GM21423 (cell line): ENCODE measurements at regions not wholly inside any gene's neighbourhood (a gene's known extent, or its start where the extent isn't known, plus 50 kb on each side); places are given as distances from the start of the nearest gene placed in this dataset.

Experiments used
- ATAC-seq: cut with Tn5 transposase; IDR thresholded peaks from one replicate; pipeline ENCODE4 v1.9.1; 2021; ENCODE audit warnings: mild to moderate bottlenecking, moderate library complexity; ENCODE audit not compliant: unreplicated experiment

DNA sequence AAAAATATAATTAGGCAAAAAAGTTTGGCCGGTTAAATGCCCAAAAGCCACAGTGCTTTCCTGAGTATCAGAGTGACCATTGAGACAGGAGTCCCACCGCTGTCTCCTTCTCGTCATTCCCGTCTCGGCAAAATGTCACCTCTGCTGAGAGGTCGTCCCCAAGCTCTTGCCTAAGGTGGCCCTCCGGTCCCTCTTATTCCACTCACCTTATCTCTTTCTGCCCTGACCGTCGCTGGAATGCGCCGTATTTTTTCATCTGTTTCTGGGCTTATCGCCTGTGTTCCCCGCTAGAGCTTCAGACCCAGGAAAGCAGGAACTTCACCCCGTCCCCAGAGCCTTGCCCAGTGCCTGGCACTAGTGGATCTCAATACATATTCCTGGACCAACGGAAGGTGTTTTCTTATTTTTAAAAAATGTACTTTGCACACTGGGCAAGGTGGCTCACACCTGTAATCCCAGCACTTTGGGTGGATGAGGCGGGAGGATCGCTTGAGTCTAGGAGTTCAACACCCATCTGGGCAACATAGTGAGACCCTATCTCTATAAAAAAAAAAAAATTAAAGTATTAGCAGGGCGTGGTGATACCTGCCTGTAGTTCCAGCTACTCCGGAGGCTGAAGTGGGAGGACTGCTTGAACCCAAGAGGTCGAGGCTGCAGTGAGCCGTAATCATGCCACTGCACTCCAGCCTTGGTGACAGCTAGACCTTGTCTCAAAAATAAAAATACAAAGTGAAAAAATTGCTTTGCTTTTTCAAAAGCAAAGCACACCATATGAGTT, 122.8 kb upstream of the PTPN1 start:
- no peak for ATAC-seq

- ATAC-seq, result no peak
Measured at GRCh38 chr20:50387996-50388332, 122.2 kb upstream of the PTPN1 start.

DNA sequence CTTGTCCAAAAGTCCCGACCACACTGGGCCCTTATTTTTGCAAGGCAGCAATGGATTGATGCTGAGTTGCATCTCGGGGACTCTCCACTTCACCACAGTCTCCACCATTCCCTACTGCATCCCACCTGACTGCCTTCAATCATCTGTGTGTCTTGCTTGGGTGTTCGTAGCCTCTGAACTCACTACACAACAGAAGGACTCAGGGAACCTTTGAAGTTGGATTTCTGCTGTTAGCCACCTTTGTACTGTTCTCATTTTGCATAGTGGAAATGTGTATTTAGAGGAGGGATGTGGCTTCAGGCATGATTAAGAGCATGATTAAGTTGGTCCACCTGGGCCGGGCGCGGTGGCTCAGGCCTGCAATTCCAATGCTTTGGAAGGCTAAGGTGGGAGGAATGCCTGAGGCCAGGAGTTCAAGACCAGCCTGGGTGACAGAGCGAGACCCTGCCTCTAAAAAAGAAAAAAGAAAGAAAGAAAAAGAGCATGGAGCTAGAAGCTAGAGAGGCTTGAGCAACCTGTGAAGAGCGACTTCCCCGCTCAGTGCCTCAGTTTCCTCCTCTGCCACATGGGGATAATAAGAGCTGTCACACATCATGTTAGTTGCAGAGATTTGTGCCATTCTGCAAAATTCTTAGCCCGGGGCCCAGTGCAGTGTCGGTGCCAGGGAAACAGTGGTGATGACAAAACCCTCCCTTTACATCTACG, 121.3 kb upstream of the PTPN1 start:
- no peak for ATAC-seq

- ATAC-seq, result no peak
Measured at GRCh38 chr20:50389438-50389807, 120.8 kb upstream of the PTPN1 start.

GRCh38 chr20:50389808-50390684, 120.1 kb upstream of the PTPN1 start:
- no peak for ATAC-seq

GRCh38 chr20:50390685-50391443, 119.3 kb upstream of the PTPN1 start:
- no peak for ATAC-seq

- no peak for ATAC-seq
Measured at GRCh38 chr20:50391444-50392137, 118.6 kb upstream of the PTPN1 start.

GRCh38 chr20:50392138-50392866, 117.9 kb upstream of the PTPN1 start:
- no peak for ATAC-seq

DNA sequence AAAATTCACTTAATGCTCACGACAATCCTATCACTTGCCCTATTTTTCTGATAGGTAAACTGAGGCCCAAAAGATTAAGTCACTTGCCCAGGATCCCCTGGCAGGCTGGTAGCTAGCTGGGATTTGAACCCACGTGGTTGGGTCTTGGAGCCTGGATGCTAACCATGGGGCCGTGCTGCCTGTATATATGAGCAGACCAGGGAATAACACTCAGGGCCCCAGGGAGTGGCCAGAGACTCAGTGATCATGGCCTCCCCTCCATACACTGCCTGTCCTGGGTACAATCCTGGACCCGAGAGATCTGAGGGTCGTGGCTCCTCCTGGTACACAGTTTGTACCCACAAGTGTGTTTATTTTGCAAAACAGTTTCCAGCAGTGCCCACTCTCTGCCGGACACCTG, 116.9 kb upstream of the PTPN1 start:
- ATAC-seq, result no peak

DNA sequence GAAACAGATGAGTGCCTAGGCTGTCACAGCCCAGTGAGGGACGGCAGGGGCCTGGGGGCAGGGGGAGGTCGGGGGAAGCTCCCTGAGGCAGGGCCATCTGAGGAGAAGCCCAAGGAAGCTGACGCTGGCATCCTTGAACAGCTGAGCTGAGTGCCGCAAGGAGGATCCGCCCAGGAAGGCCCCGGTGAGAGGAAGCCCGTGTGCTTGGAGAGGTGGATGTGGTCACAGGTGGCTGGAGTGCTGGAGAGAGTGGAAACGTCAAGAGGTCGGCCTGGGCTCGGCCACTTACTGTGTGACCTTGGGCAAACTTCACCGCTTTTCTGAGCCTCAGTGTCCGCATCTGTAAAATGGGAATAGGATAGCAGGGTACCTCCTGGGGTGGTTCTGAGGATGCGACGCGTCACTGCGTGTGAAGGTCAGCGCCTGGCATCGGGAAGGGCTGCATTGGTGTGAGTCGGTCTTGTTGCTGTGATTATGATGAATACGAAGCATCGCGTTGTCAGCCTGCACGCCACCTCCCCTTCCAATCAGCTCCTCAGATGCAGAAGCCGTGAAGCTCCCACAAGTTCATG, 116.1 kb upstream of the PTPN1 start:
- no peak for ATAC-seq

DNA sequence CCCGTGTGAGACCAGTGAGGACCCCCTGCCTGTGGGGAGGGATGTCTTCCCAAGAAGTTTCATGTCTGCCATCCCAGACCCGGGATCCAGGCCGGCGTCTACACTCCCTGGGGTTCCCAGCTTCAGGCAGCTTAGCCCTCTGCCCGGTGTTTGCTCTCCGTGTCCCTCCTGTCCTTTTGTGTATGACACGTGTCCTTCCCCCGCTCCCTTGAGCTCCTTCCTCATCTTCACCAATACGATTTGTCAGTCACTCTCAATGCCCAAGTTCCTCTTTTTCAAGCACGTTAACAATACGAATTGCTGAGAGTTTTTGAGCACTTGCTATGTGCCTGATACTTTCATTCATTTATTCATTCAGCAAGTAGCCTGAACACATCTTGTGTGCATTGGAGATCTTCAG, 115.6 kb upstream of the PTPN1 start:
- ATAC-seq, result no peak

GRCh38 chr20:50395251-50395729, 114.9 kb upstream of the PTPN1 start:
- no peak for ATAC-seq

- no peak for ATAC-seq
Measured at GRCh38 chr20:50395914-50396488, 114.2 kb upstream of the PTPN1 start.

GRCh38 chr20:50396623-50397022, 113.6 kb upstream of the PTPN1 start:
- ATAC-seq, result no peak

GRCh38 chr20:50397058-50397457, 113.1 kb upstream of the PTPN1 start:
- no peak for ATAC-seq

DNA sequence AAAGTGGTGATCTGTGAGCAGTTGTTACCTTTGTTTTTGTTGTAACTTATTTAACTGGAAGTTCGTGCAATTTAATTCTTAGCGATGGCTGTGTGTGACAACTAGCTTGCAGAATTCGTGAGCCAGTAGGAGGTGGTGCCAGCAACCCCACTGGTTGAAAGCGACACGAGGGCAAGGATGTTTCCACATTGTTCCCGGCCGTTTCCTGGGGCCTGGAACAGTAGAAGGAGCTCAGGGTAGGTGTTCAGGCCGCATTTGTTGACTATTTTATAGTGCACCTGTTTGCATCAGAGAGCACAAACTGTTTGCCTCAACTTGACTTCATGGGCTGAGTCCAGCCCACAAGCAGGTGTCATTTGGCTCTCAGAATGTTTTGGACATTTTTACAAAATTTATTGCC, 112.1 kb upstream of the PTPN1 start:
- no peak for ATAC-seq

DNA sequence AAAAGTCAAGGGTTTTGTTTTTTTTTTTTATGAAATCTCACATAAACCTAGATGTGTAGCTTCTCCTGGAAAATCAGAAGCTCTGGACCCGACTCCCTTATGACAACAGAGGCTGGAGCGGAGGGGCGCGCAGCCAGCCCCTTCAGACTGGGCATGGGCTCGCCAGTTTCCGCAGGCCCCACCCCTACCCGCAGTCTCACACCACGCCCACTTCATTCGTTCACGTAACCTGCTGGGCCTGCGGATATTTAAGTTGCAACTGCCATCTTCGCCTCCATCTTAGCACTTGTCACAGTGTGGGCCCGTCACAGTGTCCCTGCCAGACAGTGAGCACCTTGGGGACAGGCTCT, 111.7 kb upstream of the PTPN1 start:
- ATAC-seq, result no peak

GRCh38 chr20:50398821-50399554, 111.2 kb upstream of the PTPN1 start:
- no peak for ATAC-seq
